Activated CD4-positive, alpha-beta T cell treated with anti-CD3 and anti-CD28 coated beads, Interleukin-2, Interleukin-6, amounts not matched to agents 100 ng/mL and 50 ng/mL, durations not matched to agents 16 hours and 8 hours (primary cell): ENCODE measurements at regions not wholly inside any gene's neighbourhood (a gene's known extent, or its start where the extent isn't known, plus 50 kb on each side); places are given as distances from the start of the nearest gene placed in this dataset.

Experiments used
- DNase-seq: peaks from one replicate; pipeline ENCODE4 v3.0.0-alpha.2; 2020

DNA sequence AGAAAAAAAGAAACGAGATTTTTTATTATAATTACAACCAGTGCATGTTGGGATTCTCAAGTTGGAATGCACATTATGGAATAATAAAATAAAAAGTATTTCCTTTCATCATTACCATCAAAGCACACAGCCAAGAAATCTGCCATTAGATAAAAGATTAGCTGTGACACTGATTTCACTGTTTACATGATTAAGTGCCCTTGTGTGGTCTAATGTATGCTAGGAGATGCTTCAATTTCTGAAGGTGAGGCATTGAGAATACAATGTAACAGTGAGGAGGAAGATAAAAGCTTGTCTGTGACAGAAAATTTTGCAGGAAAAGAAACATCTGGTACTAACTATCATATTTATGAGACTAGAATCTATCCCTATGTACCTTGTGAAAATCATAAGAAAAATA is 409.7 kb upstream of the PRMT6 start:
- DNase-seq: no peak

DNA sequence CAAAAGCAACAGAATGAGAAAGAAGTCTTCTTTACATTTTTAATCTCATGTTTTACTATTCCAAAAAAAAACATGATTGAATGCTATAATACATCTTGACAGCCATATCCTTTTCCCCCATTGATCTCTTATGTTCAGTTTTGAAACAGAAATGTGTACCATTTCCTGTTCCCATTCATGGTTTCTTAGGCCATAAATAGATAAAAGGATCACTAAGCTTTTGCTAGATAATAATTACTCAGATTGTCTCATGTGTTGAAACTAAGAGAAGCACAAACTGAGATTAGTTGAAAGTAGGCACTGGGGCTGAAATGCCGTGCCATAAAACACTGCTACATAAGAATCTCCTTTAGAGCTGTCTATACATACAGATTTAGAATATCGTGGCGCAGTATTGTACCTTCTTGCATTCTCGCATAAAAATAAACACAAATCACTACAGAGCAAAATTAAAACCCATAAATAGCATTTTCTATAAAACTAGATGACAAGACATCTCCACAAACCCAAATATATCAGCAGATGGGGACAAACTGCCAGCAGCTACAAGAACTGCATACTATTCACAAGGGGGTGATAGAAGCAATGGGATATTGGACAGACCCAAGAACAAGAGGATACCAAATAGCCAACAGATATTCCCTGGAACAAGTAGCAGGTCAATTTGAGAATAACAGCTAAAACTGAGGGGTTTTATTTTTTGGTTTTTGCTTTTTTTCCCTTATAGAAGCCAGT is 405.3 kb upstream of the PRMT6 start:
- no peak for DNase-seq

DNA sequence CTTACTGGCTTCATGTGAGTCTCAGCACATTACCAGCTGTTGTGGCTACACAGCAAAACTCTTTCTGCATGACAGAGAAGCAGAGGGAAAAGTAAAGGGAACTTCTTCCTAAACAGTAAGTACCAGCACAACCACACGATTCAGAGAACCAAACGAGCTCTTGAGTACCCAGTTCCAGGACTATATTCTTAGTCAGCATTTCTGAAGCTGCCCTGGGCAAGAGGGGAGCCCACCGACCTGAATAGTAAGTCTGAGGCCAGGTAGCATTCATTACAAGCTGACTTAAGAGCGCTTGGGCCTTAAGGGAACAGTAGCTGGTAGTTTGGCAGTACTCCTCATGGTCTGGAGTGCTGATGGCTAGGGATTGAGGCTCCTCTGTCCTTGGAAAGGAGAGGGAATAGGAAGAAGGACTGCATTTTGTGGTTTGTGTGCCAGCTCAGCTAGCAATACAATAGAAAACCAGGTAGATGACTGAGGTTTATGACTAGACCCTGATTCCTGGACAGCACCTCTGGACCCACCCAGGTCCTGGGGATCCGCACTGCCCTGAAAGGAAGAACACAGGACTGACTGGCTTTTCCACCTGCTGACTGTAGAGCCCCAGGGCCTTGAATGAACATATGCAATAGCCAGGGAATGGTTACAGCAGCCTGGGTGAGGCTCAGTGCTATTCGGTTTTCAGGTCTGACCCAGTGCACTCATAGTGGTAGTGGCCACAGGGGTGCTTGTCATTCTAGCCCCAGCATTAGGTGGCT is 396.8 kb upstream of the PRMT6 start:
- no peak for DNase-seq

DNA sequence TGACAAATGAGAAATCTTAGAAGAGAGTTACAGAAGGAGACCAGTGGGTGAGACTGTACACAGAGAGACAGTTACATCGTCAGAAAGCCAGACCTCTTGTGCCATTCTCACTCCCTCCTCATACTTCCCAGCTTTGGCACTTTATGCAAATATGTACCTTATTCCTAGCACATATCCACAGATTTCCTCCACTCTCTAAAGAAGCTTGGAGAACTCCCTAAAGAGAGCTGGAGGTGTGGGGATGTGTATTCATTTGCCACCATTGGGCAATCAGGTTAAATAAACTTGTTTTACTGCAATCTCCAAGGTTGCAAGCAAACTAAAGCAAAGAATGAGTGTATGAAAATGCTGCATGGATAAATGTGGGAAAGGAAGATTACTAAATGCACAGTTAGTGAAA is 380.9 kb upstream of the PRMT6 start:
- no peak for DNase-seq

DNA sequence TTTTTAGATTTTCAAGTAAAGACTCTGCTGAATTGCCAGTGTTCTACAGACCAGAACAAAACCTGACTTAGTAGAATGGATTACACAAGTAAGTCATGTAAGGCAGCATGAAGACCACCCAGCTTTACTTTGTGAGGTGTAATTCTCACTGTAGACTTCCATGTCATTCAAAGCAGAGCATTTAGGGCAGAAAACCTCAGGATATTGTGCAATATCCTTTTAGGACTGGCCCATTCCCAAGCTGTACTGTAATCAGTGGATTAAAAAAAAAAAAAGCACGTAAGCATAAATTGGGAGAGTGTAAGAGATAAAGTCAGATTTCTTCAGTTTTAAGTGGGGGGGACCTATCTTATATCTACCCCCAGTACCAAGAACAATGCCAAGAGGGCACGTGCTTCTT is 380.5 kb upstream of the PRMT6 start:
- no peak for DNase-seq

DNA sequence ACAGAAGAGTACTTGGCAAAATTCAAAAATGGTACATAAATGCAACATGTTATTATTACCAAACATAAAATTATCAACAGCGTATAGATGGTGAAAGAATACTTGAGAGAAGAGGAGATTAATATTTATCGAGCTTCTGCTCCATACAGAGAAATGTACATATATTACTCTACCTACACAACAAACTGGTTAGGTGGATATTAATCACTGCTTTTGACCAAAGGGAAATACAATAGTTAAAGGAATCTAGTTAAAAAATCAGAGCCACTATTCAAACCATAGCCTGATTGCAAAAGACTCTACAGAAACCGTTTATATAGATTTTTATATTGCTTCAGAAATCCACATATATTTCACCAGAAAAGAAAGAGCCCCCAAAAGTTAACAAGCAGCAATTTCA is 379.3 kb upstream of the PRMT6 start:
- DNase-seq: no peak

DNA sequence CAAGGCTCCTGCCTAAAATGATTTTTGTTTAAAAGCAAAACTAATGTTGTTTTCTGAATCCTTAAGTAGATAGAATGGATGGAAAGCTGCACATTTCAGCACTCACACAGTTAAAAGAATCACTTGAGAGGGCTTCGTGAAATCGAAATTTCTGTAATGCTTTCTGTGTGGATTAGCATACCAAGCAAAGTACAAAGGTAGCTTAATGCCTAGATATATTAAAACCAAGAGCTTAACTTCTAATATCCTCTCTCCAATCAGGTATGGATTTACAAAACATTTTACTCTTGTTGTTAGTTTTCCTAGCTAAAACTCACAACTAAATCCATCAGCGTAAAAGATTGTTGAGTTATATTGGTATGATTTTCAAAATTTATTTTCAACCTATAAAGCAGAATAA is 378.8 kb upstream of the PRMT6 start:
- no peak for DNase-seq

DNA sequence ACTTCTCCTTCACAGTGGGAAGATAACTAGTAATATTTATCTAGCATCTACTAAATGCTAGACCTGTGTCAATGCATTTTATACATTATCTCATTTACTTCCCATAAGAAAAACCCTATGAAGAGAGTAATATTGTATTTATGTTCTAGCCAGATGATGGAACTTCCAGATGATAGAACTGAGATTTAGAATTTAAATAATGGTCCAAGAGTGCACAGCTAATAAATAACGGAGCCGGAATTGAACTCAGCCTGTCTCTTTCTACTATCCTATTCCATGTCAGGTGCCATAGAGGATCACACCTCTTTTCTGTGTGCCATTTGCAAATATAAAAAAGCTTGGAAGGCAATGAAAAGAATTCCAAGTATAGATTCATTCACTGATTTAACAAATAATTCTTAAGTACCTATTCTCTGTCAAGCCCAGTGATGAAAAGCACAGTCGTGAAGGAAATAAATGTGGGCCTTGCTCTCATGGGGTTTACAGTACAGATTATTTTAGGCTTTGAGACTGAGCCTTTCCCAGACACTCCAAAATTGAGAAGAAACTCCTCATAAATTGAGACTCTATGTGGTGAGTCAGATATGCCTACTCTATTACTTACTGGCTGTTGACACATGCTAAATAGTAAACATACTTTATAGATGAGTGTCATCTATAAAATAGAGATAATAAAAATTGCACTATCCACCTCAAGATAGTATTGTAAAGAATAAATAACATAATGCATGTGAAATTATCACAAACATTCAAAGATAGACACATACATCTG is 378.0 kb upstream of the PRMT6 start:
- no peak for DNase-seq

DNA sequence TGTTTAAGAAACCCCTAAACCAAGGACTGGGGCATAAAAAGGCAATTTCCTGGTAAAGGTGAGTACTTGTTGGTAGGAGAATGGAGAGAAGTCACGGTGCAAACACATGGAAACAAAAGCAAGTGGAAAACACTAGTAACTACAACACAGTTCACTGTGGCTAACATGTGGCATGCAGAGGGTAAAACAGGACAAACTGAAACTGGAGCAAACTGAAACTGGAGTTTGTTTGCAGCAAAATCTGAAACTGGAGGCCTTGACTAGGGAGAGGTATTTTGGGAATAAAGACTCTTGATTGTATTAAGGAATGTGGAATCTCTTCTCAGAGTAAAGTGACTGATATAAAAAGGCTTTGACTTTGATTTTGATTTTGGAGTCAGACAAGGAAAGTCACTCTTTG is 376.3 kb upstream of the PRMT6 start:
- DNase-seq: no peak

DNA sequence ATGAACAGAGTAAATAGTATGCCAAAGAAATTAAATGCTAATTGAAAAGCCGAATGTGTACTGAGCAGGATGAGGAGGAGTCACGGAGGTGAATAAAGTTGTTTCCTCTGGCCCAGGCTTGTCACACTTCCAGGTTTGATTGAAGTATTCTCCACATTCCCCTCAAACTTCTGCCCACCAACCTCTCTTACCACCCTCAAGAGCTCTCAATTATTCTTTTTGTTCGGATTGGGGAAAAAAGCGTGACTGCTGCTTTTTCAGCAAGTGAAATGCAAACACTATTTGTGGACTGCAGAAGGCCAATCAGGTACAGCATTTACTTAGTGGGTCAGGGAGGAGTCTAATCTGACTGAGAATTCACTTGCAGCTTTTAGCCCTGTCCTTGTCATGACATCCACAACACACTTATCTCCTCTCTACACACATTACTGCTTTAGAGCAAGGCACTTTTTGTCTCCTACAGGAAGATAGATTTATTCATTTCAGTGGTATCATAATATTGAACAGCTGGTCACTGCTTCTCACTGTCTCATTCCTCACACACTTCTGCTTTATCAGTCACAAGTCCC is 375.6 kb upstream of the PRMT6 start:
- no peak for DNase-seq

DNA sequence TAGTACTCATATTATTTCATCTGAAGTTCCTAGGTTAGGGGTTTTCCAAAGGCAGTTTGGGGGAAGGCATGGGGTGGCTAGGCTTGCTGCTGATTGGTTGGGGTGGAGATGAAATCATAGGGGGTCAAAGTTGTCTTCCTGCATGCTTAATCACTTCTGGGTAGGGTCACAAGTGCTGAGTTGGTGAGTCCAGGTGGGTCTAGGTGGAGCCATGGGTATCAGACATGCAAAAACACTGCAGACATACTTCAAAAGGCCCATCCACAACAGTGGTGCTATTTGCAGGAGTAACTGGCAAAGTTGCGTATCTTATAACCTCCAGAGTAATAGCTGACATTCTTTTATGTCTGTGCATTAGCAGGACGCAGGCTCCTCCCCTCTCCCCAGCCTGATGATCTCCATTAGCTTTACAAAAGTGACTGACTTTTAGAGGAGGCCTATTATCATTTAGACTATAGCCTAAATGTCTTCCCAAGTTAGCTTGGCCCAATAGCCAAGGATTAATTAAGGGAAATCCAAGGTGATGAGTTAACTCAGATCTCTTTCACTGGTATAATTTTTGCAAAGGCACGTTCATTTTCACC is 374.4 kb upstream of the PRMT6 start:
- DNase-seq: no peak

DNA sequence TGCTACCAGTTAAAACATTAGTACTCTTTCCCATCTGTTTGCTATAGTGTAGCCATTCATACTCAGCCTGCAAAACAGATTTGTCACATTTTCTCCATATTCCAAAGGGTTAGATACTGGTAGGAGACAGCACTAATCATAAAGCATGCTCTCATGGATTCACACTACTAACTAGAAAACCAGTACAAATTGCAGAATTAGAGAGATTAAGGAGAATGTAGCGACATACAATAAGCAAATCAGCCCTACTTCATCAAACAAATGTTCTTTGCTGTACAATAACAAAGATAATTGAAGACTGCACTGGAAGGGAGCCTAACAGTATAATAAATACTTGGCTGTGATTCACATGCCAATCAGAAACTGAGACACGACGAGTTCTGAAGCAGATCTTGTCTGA is 368.0 kb upstream of the PRMT6 start:
- DNase-seq: no peak

DNA sequence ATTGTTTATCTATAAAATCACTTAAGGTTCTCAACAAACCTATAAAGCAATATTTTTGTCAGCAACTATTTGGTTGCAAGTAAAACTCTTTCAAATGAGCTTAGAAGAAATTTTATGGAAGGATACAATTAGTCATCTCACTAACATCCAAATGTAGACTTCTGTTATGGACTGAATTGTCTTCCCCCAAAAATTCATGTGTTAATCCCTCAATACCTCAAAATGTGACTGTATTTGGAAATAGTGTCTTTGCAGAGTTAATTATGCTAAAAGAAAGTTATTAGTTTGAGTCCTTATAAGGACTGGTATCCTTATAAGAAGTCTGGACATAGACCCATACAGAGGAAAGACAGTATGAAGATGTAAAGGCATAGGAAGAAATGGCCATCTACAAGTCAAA is 357.8 kb upstream of the PRMT6 start:
- DNase-seq: no peak

DNA sequence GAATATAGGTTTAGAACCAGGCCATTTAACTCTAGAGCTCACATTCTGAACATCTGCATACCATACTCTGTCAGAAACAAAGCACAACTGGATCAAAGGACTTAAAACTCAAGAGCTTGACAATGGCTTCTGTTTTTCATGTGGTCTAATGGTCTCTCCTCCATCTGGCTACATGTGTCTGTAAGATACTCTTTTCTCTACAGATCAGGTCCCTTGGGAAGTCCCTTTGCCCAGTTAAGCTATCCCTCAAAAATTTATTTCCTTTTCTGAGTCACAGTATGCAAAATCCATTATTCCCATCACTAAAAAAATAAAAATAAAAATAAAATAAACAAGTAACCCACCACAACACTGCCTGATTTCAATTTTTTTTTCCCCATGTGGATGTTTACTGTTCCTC is 357.0 kb upstream of the PRMT6 start:
- DNase-seq: no peak

DNA sequence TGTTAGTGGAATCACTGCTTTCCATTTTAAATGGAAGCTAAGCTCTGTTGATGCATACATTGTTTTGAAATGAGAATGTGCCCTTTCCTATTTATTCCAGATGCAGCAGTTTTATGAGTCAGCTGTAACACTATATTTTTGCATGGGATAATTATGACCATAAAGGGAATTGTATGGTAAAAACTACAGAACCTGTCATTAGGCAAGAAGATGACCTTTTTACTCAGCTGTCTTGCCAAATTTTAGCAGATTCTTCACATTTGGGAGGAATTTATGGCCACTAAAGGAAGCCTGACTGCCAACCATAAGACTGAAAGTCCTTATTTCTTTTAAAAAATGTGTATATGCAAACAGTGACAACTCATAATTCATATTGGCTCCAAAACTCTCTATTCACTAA is 356.3 kb upstream of the PRMT6 start:
- no peak for DNase-seq

DNA sequence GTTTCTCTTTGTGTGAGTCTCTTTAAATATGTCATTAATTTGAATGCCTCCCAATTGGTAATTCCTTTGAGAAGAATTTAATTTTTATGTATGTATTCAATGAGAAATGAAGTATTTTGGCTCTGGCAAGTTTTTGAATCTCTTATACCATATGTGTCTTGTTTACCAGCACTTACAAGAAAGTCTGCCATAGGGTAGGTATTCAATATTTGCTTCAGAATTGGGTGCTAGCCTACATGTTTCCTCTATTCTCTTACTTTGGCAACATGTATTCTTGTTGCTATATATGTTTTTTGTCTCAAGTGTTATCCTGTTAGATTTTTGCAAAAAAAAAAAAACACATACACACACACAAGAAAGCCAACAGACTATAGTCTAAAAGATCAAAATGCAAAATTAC is 350.5 kb upstream of the PRMT6 start:
- DNase-seq: no peak

DNA sequence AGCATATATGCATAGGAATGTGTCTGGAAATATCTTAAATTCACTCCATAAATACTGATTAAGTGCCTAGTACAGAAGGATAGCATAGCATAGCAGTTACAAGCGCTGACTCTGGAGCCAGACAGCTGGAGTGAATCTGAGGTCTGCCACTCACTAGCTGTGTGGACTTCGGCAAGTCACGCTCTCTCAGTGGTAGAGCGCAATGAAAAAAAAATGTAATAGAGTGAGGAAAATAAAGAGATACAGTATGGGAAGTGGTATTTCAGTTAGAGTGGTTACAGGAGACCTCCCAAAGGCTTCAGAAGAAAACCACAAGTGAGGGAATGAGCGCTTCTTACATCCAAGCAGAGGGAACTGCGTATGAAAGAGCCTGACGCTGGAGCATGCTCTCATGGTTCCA is 338.9 kb upstream of the PRMT6 start:
- no peak for DNase-seq

DNA sequence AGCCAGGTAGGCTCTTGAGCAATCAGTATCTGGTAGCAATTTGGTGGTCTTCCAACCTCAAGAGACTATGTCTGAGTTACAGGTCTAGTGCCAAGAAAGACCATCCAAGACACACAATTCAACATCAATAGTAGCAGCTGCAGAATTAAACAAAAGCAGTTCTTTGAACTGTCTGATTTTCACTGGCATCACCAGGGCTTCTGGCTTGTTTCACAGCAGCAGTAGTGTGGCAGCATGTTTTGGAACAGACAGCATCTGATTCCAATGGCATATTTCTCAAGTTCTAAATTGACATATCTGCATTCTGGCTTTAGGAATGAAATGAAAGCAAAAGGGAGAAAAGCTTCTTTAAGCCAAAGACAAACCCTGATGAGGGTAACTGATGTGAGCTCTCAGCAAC is 334.7 kb upstream of the PRMT6 start:
- no peak for DNase-seq

DNA sequence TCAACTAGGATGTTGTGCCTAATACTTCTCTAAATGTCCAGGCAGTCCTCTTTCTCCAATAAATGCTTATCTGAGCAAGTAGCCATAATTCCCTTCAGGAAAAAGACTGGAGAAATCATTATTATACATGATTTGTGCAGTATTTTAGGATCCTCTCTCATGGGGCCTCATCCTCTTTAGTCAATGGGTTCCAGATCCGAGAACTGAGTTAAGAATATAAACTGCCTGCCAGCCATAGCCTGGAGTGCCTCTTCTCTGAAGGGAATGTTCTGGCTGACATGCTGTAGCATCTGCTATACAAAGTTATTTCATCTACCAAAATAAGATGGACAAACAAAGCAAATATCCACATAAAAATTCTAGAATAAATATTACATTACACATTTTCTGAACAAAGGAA is 334.0 kb upstream of the PRMT6 start:
- no peak for DNase-seq

DNA sequence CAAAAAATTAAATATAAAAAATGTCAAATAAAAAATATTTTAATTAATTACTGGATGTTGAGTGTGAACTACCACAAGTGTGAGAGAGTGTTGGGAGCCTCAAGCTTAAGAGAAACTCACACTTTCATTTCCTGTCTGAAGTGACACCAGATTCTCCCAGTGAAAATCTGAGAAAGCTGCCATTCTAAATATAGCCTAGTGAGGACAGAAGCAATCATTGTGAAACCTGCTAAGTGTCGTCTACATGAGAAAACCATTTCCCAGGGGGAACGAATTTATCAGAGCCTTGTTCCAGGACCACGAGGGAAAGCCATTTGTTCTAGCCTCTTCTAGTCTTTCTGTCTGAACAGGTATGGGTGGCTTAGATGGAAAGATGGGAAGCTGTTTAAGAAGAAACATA is 329.3 kb upstream of the PRMT6 start:
- DNase-seq: no peak

DNA sequence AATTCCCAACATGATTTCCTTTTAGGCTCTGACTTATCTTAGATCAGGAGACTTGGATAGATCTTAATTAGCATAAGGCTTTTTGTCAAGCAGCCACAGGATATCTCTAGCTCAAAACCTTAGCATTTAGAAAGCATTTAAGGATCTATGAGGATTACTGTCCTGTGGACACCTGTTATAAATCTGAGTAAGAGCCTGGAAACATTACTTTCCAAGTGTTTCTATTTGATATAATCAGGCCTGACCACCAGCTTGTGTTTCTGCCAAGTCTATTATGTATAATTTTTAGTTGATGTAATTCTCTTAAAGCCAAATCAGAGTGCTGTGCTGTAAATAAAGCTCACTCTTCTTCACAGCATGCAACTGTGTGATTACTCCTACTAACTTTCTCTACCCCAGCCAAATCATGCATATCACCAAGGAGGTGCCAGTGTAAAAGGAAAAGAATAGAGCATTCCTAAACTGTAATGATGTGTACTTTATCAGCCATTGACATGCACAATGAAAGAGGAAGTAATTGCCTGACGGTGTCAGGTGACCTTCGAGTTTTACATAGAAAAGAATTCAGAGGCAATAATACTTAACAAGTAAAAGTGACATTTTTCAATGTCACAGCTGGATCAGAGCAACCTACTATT is 309.9 kb upstream of the PRMT6 start:
- no peak for DNase-seq

DNA sequence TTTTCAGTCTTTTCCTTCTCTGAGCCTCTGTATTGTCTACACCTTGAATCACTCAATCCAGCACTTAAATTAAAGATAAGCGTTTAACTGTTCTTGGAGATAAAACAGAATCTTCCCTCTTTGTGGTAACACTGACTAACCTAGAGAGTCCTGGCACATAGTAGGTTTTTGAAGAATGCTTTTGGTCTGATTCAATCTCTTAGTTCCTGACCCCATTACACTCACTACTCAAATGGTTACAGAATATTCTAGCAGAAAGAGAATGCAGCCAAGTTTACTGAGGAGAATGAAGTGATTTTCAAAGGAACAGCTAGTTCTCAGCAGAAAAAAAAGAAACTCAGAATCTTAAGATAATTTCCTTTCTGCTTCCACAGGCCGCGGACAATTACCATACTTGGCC is 309.2 kb upstream of the PRMT6 start:
- no peak for DNase-seq

DNA sequence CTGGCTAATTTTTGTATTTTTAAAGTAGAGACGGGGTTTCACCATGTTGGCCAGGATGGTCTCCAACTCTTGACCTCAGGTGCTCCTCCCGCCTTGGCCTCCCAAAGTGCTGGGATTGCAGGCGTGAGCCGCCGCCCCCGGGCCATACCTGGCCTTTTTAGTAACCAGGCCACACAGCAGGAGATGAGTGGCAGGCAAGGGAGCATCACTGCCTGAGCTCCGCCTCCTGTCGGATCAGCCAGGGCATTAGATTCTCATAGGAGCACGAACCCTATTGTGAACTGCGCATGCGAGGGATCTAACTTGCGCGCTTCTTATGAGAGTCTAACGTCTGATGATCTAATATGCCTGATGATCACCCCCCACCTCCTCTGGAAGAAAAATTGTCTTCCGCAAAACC is 308.7 kb upstream of the PRMT6 start:
- no peak for DNase-seq
